ENCODE measurements at regions not wholly inside any gene's neighbourhood (a gene's known extent, or its start where the extent isn't known, plus 50 kb on each side); places are given as distances from the start of the nearest gene placed in this dataset.

GRCh38 chr10:20970708-20971107 lies 73.6 kb upstream of the NEBL start:
- Histone ChIP-seq H3K4me2 (ENCODE audit: insufficient read depth, low read length, poor library complexity, severe bottlenecking) (no peak overlapping the region), H3K4me1 (ENCODE audit: control insufficient read depth in 2 of 2, insufficient read depth in 1 of 2, low read depth in 1 of 2, low read length in 2 of 2) (no peaks in the 10 kb centered on the region), H3K27ac (replicated peaks; ENCODE audit: low read length) (no peak overlapping the region), H4K8ac (ENCODE audit: low read depth, low read length) (no peak overlapping the region), H3K9me3 (replicated peaks in 1 of 2; ENCODE audit: control insufficient read depth in 2 of 2, insufficient read depth in 1 of 2, low read depth in 1 of 2, low read length in 2 of 2) (peaks cover 0 to 1% of the 10 kb centered on the region in 2 donors), H3K18ac (ENCODE audit: low read length) (no peak overlapping the region), H2BK12ac (ENCODE audit: low read length) (no peak overlapping the region), H2BK120ac (ENCODE audit: low read depth, low read length) (no peak overlapping the region), H3K14ac (ENCODE audit: low read length) (no peak overlapping the region), H3K36me3 (replicated peaks in 1 of 2; ENCODE audit: control insufficient read depth in 2 of 2, insufficient read depth in 2 of 2, low read length in 2 of 2) (no peaks in the 10 kb centered on the region), H3K27me3 (ENCODE audit: control insufficient read depth in 3 of 3, insufficient read depth in 3 of 3, low read depth in 1 of 3, low read length in 3 of 3) (no peaks in the 10 kb centered on the region), H3K4me3 (ENCODE audit: low read length in 2 of 2) (no peak overlapping the region), H3K23ac (ENCODE audit: low read depth, low read length, poor library complexity) (no peak overlapping the region), H2BK5ac (ENCODE audit: low read length) (no peak overlapping the region), H4K91ac (ENCODE audit: low read depth, low read length, poor library complexity) (no peak overlapping the region), H3K9ac (ENCODE audit: low read depth, low read length, poor library complexity) (no peak overlapping the region), H2AFZ (ENCODE audit: low read length) (no peak overlapping the region), H2AK5ac (ENCODE audit: low read depth, low read length) (no peak overlapping the region), H3K79me1 (ENCODE audit: low read depth, low read length) (no peaks in the 10 kb centered on the region), H3K4ac (ENCODE audit: low read length) (no peak overlapping the region), H2BK15ac (ENCODE audit: low read length) (no peak overlapping the region)
- DNase-seq (ENCODE audit: low spot score), result no peak
- WGBS, 2 donors (ENCODE audit: extremely low coverage in 2 of 2, insufficient read length in 2 of 2, insufficient replicate concordance in 1 of 2), result no CpG with 5 or more reads among the region's 4 CpGs

- Histone ChIP-seq H3K9me3 (replicated peaks in 1 of 2; ENCODE audit: control insufficient read depth in 2 of 2, insufficient read depth in 1 of 2, low read depth in 1 of 2, low read length in 2 of 2) (peaks cover 0 to 3% of the 10 kb centered on the region in 2 donors), H4K8ac (ENCODE audit: low read depth, low read length) (no peak overlapping the region), H3K9ac (ENCODE audit: low read depth, low read length, poor library complexity) (no peak overlapping the region), H2BK15ac (ENCODE audit: low read length) (no peak overlapping the region), H3K4me2 (ENCODE audit: insufficient read depth, low read length, poor library complexity, severe bottlenecking) (no peak overlapping the region), H3K23ac (ENCODE audit: low read depth, low read length, poor library complexity) (no peak overlapping the region), H3K4me1 (ENCODE audit: control insufficient read depth in 2 of 2, insufficient read depth in 1 of 2, low read depth in 1 of 2, low read length in 2 of 2) (no peaks in the 10 kb centered on the region), H3K36me3 (replicated peaks in 1 of 2; ENCODE audit: control insufficient read depth in 2 of 2, insufficient read depth in 2 of 2, low read length in 2 of 2) (no peaks in the 10 kb centered on the region), H2BK12ac (ENCODE audit: low read length) (no peak overlapping the region), H2AK5ac (ENCODE audit: low read depth, low read length) (no peak overlapping the region), H2BK120ac (ENCODE audit: low read depth, low read length) (no peak overlapping the region), H3K27me3 (ENCODE audit: control insufficient read depth in 3 of 3, insufficient read depth in 3 of 3, low read depth in 1 of 3, low read length in 3 of 3) (no peaks in the 10 kb centered on the region), H4K91ac (ENCODE audit: low read depth, low read length, poor library complexity) (no peak overlapping the region), H3K27ac (replicated peaks; ENCODE audit: low read length) (no peak overlapping the region), H3K14ac (ENCODE audit: low read length) (no peak overlapping the region), H3K18ac (ENCODE audit: low read length) (no peak overlapping the region), H3K4ac (ENCODE audit: low read length) (no peak overlapping the region), H3K79me1 (ENCODE audit: low read depth, low read length) (peaks cover 2% of the 10 kb centered on the region), H2BK5ac (ENCODE audit: low read length) (no peak overlapping the region), H3K4me3 (ENCODE audit: low read length in 2 of 2) (no peak overlapping the region), H2AFZ (ENCODE audit: low read length) (no peak overlapping the region)
- WGBS, 2 donors (ENCODE audit: extremely low coverage in 2 of 2, insufficient read length in 2 of 2, insufficient replicate concordance in 1 of 2), result no CpG with 5 or more reads among the region's 3 CpGs
- no peak for DNase-seq (ENCODE audit: low spot score)
Observed at GRCh38 chr10:20970044-20970443, 72.9 kb upstream of the NEBL start.

GRCh38 chr10:20966426-20966825 lies 69.3 kb upstream of the NEBL start:
- Histone ChIP-seq H3K23ac (ENCODE audit: low read depth, low read length, poor library complexity) (no peak overlapping the region), H3K79me1 (ENCODE audit: low read depth, low read length) (peaks cover 2% of the 10 kb centered on the region), H3K9ac (ENCODE audit: low read depth, low read length, poor library complexity) (no peak overlapping the region), H2BK120ac (ENCODE audit: low read depth, low read length) (no peak overlapping the region), H3K14ac (ENCODE audit: low read length) (no peak overlapping the region), H2AK5ac (ENCODE audit: low read depth, low read length) (no peak overlapping the region), H3K36me3 (replicated peaks in 1 of 2; ENCODE audit: control insufficient read depth in 2 of 2, insufficient read depth in 2 of 2, low read length in 2 of 2) (no peaks in the 10 kb centered on the region), H3K27me3 (ENCODE audit: control insufficient read depth in 3 of 3, insufficient read depth in 3 of 3, low read depth in 1 of 3, low read length in 3 of 3) (no peaks in the 10 kb centered on the region), H4K91ac (ENCODE audit: low read depth, low read length, poor library complexity) (no peak overlapping the region), H3K18ac (ENCODE audit: low read length) (no peak overlapping the region), H4K8ac (ENCODE audit: low read depth, low read length) (no peak overlapping the region), H3K4ac (ENCODE audit: low read length) (no peak overlapping the region), H3K9me3 (replicated peaks in 1 of 2; ENCODE audit: control insufficient read depth in 2 of 2, insufficient read depth in 1 of 2, low read depth in 1 of 2, low read length in 2 of 2) (peaks cover 0 to 3% of the 10 kb centered on the region in 2 donors), H2AFZ (ENCODE audit: low read length) (no peak overlapping the region), H2BK5ac (ENCODE audit: low read length) (no peak overlapping the region), H3K27ac (replicated peaks; ENCODE audit: low read length) (no peak overlapping the region), H3K4me1 (ENCODE audit: control insufficient read depth in 2 of 2, insufficient read depth in 1 of 2, low read depth in 1 of 2, low read length in 2 of 2) (peaks cover 2 to 7% of the 10 kb centered on the region in 2 donors), H3K4me2 (ENCODE audit: insufficient read depth, low read length, poor library complexity, severe bottlenecking) (no peak overlapping the region), H2BK15ac (ENCODE audit: low read length) (no peak overlapping the region), H2BK12ac (ENCODE audit: low read length) (no peak overlapping the region), H3K4me3 (ENCODE audit: low read length in 2 of 2) (no peak overlapping the region)
- no peak for DNase-seq (ENCODE audit: low spot score)
- no CpG with 5 or more reads among the region's 3 CpGs for WGBS, 2 donors (ENCODE audit: extremely low coverage in 2 of 2, insufficient read length in 2 of 2, insufficient replicate concordance in 1 of 2)

- Histone ChIP-seq H3K18ac (ENCODE audit: low read length) (no peak overlapping the region), H3K14ac (ENCODE audit: low read length) (no peak overlapping the region), H2AFZ (ENCODE audit: low read length) (no peak overlapping the region), H3K23ac (ENCODE audit: low read depth, low read length, poor library complexity) (no peak overlapping the region), H2BK12ac (ENCODE audit: low read length) (no peak overlapping the region), H3K36me3 (replicated peaks in 1 of 2; ENCODE audit: control insufficient read depth in 2 of 2, insufficient read depth in 2 of 2, low read length in 2 of 2) (no peaks in the 10 kb centered on the region), H2BK120ac (ENCODE audit: low read depth, low read length) (no peak overlapping the region), H3K27ac (replicated peaks; ENCODE audit: low read length) (no peak overlapping the region), H3K4me3 (ENCODE audit: low read length in 2 of 2) (peak overlapping the region in 1 of 2 donors; percentile 53), H4K8ac (ENCODE audit: low read depth, low read length) (no peak overlapping the region), H3K4me2 (ENCODE audit: insufficient read depth, low read length, poor library complexity, severe bottlenecking) (no peak overlapping the region), H3K4ac (ENCODE audit: low read length) (no peak overlapping the region), H3K9me3 (replicated peaks in 1 of 2; ENCODE audit: control insufficient read depth in 2 of 2, insufficient read depth in 1 of 2, low read depth in 1 of 2, low read length in 2 of 2) (peaks cover 0 to 2% of the 10 kb centered on the region in 2 donors), H4K91ac (ENCODE audit: low read depth, low read length, poor library complexity) (no peak overlapping the region), H2BK15ac (ENCODE audit: low read length) (no peak overlapping the region), H3K9ac (ENCODE audit: low read depth, low read length, poor library complexity) (no peak overlapping the region), H3K27me3 (ENCODE audit: control insufficient read depth in 3 of 3, insufficient read depth in 3 of 3, low read depth in 1 of 3, low read length in 3 of 3) (no peaks in the 10 kb centered on the region), H3K79me1 (ENCODE audit: low read depth, low read length) (peaks cover 2% of the 10 kb centered on the region), H2AK5ac (ENCODE audit: low read depth, low read length) (no peak overlapping the region), H2BK5ac (ENCODE audit: low read length) (no peak overlapping the region), H3K4me1 (ENCODE audit: control insufficient read depth in 2 of 2, insufficient read depth in 1 of 2, low read depth in 1 of 2, low read length in 2 of 2) (peaks cover 3 to 8% of the 10 kb centered on the region in 2 donors)
- no CpG with 5 or more reads among the region's 5 CpGs for WGBS, 2 donors (ENCODE audit: extremely low coverage in 2 of 2, insufficient read length in 2 of 2, insufficient replicate concordance in 1 of 2)
- no peak for DNase-seq (ENCODE audit: low spot score)
Observed at GRCh38 chr10:20963721-20964595, 66.8 kb upstream of the NEBL start.

Data from neuronal stem cell (in vitro differentiated cells).